Amygdala (tissue), 56 donors: ENCODE measurements at regions not wholly inside any gene's neighbourhood (a gene's known extent, or its start where the extent isn't known, plus 50 kb on each side); places are given as distances from the start of the nearest gene placed in this dataset.
"Not testable (repeated sequence)": the region's sequence is repeated elsewhere in the genome, so short reads cannot be mapped to it uniquely, and the experiment has no call there.

Source experiments
- DNase-seq, 56 donors: peaks; one replicate each; lab custom pipeline; 2025; lab: John Stamatoyannopoulos, UW

DNA sequence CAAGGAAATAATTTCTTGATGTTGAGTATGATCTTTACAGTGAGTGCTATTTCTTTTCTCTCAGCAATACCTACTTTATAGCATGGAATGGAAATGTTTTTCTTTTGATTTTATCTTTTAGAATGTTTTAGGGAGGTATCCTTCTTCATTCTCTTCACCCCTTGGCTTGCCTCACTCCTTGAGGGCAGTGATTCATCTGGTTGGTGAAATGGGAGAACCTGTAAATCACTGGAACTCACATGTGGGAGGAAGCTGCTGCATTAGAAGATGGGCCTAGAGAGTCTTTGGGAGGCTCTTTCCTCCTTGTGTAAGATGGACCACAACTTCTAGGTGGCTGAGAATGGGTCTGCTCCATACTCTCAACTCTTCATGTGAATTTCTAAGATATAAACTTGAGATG lies 244.8 kb upstream of the SYNCRIP start:
- DNase-seq = no peak

DNA sequence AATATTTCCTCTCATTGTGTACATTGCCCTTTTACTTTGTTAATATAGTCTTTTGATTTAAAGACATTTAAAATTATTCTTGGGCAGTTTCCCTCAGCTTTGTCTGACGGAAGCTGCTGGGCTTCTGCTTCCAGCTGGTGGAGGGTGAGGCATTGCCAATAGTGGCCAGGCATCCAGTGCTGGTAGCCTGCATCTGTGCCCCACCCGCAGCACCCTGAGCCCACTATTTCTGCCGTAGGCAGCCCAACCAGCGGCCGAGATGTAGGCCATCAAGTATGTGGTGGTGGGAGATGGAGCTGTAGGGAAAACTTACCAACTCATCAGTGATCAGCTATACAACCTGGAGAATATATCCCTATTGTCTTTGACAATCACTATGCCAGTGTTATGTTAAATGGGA lies 226.0 kb upstream of the SYNCRIP start:
- DNase-seq = no peak

DNA sequence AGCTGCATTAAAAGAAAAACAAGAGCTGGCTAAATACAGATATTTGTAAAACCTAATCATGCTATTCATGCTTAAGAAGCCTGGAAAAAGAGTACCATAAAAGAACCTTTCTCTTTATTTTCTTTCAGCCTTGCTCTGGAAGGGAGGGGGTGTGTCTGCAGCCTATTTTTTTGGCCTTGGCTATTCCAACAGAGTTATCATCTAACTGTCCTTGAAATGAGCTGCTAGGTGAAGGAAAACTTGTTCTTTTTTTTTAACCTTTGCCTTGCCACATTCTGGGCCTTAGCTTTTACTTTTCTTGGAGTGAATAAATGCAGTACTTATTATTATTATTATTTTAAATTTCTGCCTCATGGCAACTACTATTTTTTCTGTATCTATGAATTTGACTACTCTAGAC lies 224.9 kb upstream of the SYNCRIP start:
- no peak for DNase-seq

DNA sequence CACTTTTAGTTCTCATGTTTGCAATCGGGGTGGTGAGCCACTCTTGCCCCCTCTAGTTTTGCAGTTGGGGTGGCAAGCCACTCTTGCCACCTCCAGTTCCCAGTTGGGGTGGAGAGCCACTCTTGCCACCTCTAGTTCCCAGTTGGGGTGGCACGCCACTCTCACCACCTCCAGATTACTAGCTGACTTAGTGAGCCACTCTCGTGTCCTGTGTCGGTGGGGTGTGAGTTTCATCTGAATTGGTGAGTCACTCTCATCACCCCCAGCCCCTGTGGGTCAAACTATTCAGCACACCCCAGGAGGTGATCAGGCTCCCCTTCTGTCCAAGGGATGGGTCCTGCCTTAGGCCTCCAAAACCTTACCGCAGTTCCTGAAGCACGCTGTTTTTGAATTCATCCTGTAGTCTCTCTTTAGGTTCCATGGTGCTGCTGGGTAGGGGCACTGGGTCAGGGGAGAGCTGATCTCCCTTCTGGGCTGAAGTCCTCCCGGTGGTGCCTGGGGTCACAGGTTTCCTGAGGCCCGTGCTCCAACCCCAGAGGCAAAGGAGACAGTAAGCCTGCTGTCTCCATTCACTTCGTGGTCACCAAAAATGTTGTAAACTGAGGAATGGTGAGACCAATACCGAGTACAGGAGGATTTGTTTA lies 224.2 kb upstream of the SYNCRIP start:
- no peak for DNase-seq

DNA sequence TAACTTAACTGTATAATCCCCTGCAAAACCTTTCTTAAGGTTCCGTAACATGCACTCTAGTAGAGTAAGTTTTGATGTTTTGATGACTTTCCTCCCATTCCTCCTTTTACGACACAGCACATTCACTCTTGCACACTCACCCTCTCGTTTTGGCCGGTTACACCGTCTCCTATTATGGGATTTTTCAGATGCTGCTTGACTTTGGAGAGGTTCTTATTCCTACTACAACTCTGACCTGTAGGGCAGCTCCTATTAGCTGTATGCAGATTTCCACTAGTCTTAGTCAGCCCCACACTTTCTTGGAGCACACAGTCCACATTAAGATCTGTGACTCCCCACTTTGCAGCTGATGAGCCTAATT lies 223.7 kb upstream of the SYNCRIP start:
- no peak for DNase-seq

DNA sequence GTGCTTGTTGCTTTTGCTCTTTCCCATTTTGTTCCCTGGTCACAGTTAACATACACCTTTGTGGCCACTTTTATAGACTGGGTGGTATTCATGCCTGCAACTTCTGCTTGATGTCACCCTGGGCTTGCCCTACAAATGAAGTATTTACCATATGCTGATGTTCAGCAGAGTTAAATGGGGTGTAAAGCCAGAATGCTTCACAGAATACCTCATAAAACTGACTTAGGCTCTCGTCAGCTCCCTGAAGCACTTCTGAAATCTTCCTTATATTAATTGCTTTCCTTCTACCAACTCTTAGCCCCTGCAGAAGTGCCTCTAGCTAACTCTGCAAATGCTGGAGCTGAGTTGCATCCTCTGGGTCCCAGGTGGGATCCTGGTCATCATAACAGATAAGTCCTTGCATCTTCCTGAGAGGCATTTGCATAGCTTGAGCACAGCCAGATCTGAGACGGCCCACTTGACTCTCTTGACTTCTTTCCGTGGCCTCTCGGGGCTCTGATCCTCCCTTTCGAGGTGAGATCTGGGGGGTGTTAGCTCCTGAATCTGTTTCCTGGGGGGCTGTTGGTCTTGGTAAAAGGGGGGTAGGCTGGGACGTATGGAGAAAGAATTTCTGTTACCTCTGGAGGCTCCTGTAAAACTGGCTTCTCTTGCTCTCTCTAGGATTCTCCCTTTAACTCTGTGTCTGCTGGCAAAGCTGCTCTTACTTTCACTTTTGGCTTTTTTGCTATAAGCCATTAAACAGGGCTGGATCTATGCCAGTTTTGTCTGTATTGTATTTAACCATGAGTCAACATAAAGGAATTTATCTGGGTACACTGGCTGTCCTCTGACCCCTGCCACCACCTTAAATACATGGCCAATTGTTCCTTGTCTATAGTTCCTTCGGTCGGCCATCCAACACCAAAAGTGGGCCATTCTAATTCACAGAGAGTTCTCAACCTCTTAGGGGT lies 223.0 kb upstream of the SYNCRIP start:
- peak in 1 of 56 donors; percentile 26 for DNase-seq

DNA sequence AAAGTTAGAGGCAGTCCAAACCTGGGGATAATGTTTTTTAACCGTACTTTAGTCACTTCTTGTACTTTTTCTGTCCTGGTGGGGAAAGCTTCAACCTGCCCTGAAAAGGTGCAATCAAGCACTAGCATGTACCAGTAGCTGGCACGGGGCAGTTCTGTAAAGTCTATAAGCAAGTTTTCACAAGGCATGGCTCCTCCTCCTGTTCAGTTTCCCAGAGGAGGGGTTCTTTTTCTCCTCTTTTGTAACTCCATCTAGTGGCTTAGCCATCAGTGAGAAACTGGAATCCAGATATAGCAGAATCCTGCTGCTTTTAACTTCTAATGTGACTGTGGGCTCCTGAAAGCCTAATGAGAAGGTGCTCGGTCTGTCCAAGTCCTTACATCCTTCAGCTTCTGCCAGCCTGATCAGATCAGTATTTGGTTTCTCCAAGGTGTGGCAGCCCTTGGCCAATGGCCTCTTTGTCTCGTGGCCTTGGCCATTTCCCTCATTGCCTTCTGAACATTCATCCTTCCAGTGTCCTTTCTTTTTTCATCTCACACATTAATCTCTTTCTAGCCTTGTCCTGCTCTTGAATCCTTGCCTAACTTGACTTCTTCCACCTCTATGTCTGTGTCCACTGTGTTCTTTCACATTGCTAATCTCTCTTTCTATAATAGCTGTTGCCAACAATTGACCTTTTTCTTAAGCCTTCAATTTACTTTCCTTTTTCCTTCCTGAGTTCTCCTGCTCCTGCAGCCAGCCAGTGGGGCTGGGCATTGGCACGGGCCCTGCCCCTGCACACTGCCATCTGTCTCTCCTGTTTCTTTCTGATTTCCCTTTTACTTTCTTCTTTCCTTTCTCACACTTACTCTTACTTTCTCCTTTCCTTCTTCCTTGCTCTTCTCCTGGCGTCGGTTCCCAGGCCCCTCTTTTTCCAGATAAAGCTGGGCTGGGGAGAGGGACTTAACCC lies 222.0 kb upstream of the SYNCRIP start:
- DNase-seq = no peak

DNA sequence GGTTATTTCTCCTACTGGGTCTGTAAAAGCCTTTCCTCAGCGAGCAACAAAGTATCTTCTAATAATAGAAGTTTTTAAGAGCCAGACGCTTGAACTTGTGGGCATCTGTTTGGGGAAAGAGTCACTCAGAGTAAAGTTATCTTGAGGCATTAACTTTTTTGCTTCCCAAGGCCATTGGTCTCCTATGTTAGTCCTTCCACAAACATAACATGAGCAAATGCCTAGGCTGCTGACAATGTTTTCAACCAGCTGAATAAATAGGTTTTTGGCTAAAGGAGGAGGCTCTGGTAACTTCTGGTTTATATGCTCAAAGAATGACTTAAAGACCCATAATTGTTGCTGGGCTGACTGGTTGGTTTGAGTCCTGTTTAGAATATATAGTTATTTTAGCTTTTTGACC lies 213.5 kb upstream of the SYNCRIP start:
- DNase-seq = no peak

DNA sequence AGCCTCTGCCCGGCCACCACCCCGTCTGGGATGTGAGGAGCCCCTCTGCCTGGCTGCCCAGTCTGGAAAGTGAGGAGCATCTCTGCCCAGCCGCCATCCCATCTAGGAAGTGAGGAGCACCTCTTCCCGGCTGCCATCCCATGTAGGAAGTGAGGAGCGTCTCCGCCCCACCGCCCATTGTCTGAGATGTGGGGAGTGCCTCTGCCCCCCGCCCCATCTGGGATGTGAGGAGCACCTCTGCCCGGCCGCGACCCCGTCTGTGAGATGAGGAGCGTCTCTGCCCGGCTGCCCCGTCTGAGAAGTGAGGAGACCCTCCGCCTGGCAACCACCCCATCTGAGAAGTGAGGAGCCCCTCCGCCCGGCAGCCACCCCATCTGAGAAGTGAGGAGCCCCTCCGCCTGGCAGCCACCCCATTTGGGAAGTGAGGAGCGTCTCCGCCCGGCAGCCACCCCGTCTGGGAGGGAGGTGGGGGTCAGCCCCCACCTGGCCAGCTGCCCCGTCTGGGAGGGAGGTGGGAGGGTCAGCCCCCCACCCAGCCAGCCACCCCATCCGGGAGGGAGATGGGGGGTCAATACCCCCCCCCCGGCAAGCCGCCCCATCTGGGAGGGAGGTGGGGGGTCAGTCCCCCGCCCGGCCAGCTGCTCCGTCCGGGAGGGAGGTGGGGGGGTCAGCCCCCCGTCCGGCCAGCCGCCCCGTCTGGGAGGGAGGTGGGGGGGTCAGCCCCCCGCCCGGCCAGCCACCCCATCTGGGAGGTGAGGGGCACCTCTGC lies 195.8 kb upstream of the SYNCRIP start:
- not testable (repeated sequence) for DNase-seq

DNA sequence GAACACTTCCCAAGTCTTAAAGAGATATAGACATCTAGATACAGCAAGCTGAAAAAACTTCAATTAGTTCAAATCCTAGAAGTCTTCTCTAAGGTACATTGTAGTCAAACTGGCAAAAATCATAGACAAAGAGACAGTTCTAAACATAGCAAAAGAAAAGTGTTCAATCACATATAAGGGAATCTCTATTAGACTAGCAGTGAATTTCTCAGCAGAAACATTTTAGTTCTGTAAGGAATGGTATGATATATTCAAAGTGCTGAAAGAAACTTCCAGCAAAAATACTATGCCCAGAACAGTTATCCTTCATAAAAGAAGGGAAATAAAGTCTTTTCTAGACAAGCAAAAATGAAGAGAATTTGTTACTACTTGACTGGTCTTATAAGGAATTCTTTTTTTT lies 186.3 kb upstream of the SYNCRIP start:
- DNase-seq = no peak

DNA sequence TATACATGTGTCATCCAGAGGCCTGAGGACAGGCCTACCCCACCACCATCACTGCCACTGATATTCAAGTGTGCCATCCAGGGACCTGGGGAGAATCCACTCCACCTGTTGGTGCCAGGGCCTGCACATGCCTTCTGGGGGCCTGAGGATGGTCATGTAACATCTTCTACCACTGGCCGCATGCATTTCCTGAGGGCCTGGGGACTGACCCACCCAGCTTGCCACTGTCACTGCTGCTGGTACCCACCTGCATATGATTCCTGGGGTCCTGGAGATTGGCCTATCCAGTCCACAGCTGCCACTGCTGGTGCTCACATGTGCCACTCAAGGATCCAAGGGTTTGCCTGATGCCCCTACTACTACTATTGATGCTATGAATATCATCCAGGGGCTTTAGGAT lies 184.3 kb upstream of the SYNCRIP start:
- DNase-seq = no peak

DNA sequence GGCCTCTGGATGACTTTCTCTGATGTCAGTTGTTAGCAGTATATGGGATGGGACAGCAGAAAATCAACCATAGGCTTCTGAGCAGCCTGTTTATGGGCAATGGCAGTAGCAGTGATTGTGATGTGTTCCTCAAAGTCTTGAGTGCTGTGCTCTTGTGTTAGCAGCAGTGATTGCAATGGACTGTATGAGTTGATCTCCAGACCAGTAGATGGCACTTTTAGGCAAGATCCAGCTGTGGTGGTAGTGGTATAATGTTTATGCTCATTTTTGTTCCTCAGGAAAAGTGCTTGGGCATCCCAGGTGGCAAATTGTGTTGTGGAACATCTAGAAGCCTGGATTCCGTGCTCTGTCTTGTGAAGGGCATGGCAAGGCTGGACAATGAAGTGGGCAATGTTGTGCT lies 181.6 kb upstream of the SYNCRIP start:
- no peak for DNase-seq

DNA sequence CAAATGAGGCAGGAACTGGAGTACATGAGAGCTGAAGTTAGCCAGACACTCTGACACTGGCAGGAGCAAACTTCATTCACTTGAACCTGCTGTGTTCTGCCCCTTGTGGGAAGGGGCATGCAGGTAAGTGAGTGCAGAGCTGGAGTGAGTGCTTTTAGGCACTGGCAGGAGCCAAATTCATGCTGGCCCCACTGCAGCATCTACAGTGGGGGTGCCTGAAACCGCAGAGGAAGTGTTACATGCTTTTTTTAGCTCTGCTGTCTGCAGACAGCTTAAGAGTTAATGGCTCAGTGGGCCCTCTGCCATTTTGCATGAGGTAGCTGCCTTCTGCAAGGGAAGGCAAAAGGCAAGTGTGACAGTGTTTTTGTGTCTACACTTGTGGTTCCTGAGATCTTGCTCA lies 167.9 kb upstream of the SYNCRIP start:
- no peak for DNase-seq

DNA sequence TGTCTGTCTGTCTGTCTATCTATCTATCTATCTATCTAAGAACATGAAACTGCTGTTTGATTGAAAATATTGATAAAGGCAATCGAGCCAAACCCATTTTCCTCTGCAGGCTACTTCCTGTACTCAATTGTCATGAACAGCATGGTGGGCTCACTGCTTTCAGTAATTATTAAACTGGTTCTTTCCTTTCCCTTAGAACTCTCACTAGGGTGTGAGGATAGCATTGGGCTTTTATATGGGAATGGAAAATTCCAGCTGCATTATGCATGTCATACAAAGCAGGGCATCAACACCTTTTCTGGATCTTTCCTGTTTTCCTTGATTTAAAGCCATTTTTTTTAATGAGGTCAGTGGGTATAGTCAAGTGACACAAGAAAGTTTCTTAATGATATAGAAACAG lies 161.0 kb upstream of the SYNCRIP start:
- no peak for DNase-seq

DNA sequence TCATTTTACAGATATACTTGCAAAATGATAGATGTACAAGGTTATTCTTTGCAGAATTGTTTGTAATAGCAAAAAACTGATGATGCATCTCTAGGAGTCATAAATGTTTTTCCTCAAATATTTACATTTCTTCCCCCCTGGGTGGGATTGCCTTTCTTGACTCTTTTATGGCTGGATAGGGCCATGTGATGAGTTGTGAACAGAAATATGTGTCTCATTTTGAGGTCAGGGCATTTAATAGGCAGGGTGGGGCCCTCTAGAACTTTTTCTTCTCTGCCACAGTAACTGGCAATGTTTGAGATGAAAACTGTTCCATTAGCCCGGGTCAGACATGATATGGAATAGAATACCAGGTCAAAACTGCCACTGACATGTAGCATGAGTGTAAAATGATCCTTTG lies 159.5 kb upstream of the SYNCRIP start:
- DNase-seq = no peak

DNA sequence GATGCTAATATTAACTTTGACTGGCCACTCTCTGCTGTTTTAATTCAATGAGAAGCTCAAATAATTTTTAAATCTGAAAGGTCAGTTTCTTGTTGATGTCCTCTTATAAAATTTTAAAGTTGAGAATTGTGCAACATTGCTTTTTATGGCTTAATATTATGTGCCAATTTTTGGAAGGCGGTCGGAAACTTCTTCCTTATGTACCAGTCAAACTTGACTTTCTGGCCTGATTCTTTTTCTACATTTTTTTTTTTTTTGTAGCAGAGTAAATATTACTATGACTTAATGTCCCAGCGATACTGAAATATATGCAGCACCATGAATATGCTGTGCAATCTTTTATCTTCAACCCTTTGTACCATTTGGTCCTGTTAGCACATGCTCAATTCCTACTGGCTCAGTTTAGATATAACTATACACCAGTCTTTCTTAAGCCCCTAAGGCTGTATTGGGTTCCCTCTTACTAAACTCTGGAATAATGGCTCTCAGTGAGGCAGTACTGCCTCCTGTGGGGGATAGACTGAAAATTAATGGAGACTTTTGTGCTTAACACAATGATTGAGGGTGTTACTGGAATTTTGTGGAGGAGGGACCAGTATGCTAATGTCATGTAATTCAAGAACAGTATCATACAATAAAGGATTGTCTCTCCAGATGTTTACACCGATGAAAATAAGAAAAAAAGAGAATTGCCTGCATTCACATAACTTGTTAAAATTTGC lies 156.4 kb upstream of the SYNCRIP start:
- no peak for DNase-seq

DNA sequence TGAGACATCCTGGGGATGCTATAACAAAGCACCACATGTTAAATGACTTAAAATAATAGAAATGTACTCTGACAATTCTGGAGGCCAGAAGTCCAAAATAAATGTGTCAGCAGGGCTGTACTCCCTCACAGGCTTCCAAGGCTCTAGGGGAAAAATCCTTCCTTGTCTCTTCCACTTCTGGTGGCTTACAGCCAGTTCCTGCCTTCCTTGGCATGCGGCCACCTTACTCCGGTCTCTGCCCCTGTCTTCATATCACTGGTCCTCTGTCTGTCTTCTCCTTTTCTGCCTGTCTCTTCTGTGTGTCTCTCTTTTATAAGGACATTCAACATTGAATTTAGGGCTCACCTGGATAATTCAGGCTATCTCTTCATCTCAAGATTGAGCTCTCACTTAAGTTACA lies 155.3 kb upstream of the SYNCRIP start:
- DNase-seq = no peak

DNA sequence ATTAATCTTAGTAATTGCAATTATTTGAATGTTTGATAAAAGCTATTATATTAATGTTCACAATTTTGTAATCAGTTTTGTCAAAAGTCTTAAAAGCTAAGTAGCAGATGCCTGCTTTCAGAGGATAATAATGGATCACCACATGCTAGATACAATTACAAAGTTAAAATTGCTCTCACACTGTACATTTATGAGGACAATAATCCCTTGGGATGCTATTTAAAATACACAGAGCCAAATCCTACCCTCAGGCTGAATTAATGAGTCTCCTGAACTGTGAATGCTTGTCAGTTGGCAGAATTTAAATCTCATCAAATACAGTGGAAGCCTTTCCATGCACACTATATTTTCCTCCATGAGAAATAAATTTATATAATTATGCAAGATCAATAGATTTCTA lies 153.3 kb upstream of the SYNCRIP start:
- no peak for DNase-seq

DNA sequence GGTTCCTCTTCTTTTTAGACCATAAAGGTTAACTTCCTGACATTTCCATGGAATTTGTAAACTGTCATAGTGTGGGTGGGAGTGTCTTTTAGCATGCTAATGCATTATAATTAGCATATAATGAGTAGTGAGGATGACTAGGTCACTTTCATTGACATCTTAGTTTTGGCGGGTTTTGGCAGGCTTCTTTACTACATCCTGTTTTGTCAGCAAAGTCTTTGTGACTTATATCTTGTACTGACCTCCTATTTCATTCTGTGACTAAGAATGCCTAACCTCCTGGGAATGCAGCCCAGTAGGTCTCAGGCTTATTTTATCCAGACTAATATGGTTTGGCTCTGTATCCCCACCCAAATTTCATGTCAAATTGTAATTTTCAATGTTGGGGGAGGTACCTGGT lies 149.6 kb upstream of the SYNCRIP start:
- no peak for DNase-seq

DNA sequence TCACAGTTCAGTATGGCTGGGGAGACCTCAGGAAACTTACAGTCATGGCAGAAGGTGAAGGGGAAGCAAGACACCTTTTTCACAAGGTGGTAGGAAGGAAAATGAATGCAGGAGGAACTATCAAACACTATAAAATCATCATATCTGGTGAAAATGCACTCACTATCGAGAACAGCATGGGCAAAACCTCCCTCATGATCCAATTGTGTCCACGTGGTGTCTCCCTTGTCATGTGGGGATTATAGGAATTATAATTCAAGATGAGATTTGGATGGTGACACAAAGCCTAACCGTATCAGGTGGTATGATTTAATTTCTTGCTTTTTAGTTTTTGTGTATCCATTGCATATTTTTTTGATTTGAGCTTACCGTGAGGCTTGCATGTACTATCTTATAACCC lies 133.2 kb upstream of the SYNCRIP start:
- no peak for DNase-seq
